T-cell (primary cell): ENCODE measurements at regions not wholly inside any gene's neighbourhood (a gene's known extent, or its start where the extent isn't known, plus 50 kb on each side); places are given as distances from the start of the nearest gene placed in this dataset.
"Not testable (repeated sequence)": the region's sequence is repeated elsewhere in the genome, so short reads cannot be mapped to it uniquely, and the experiment has no call there.

Source experiments
- ATAC-seq, 4 experiments: fragments of 200-7000 bp in 3 of 4; fragments of 150-1000 bp in 1 of 4; cut with Tn5 transposase; replicated peaks in 1 of 4; 1 replicate in 3 of 4; 2 replicates in 1 of 4; pipeline ENCODE4 v1.10.0; 2021; ENCODE audit warnings: moderate library complexity in 3 of 4, mild to moderate bottlenecking in 2 of 4, moderate number of reproducible peaks in 1 of 4
- CTCF ChIA-PET, 2 donors: fragments of 300-600 bp; sonication (Branson Sonifier 250); formaldehyde crosslinking; loops; one replicate each; lab custom pipeline; 2022; ENCODE audit warnings: antibody characterized with exemption in 2 of 2; lab: Charles Lee
- POLR2A ChIA-PET, 2 donors: fragments of 300-600 bp; sonication (Branson Sonifier 250); formaldehyde crosslinking; loops; one replicate each; lab custom pipeline; 2022; ENCODE audit warnings: antibody characterized with exemption in 2 of 2; lab: Charles Lee
- DNase-seq, 35 experiments: peaks; one replicate each; pipeline versions ENCODE4 v3.0.0 to v3.0.0-alpha.2; 2013 to 2023
- H3K27ac ChIP-seq: one replicate; pipeline ENCODE4 v1.5.1; 2013; ENCODE audit warnings: low read length
- H3K27me3 ChIP-seq, 2 experiments: replicated peaks in 1 of 2; 1 replicate in 1 of 2; 2 replicates in 1 of 2; pipeline versions ENCODE4 v1.6.1 to v1.7.0; 2013; ENCODE audit warnings: low read length in 1 of 2, mixed read lengths in 1 of 2; ENCODE audit not compliant: control insufficient read depth in 2 of 2, insufficient read depth in 2 of 2; ENCODE audit errors: extremely low read depth in 1 of 2
- H3K36me3 ChIP-seq, 2 donors: 1 replicate in 1 of 2; 2 replicates in 1 of 2; pipeline versions ENCODE4 v1.6.1 to v1.7.0; 2013; ENCODE audit warnings: low read length in 1 of 2; ENCODE audit not compliant: control insufficient read depth in 2 of 2, insufficient read depth in 1 of 2; ENCODE audit errors: extremely low read depth in 1 of 2
- H3K4me1 ChIP-seq, 2 experiments: 1 replicate in 1 of 2; 2 replicates in 1 of 2; pipeline versions ENCODE4 v1.6.1 to v1.7.0; 2013; ENCODE audit warnings: low read length in 2 of 2, mixed read lengths in 1 of 2; ENCODE audit not compliant: insufficient read depth in 2 of 2, control insufficient read depth in 1 of 2; ENCODE audit errors: extremely low read depth in 1 of 2
- H3K4me3 ChIP-seq, 2 donors: 1 replicate in 1 of 2; 2 replicates in 1 of 2; pipeline versions ENCODE4 v1.5.1 to v1.7.0; 2013; ENCODE audit warnings: mild to moderate bottlenecking in 2 of 2, low read length in 1 of 2, moderate library complexity in 1 of 2; ENCODE audit not compliant: control insufficient read depth in 1 of 2; ENCODE audit errors: extremely low read depth in 1 of 2
- H3K9me3 ChIP-seq: 2 replicates; pipeline ENCODE4 v1.7.0; 2013
- H3K27ac Mint-ChIP-seq, 2 donors: one replicate each; pipeline ENCODE4 v1.8.0; 2020 to 2021; ENCODE audit warnings: mild to moderate bottlenecking in 2 of 2, mixed read lengths in 2 of 2
- H3K27me3 Mint-ChIP-seq, 2 donors: one replicate each; pipeline ENCODE4 v1.8.0; 2021 to 2022; ENCODE audit warnings: mixed read lengths in 2 of 2
- H3K36me3 Mint-ChIP-seq: one replicate; pipeline ENCODE4 v1.8.0; 2021; ENCODE audit warnings: mixed read lengths
- H3K4me1 Mint-ChIP-seq, 3 donors: one replicate each; pipeline ENCODE4 v1.8.0; 2020 to 2022; ENCODE audit warnings: mixed read lengths in 3 of 3, mild to moderate bottlenecking in 1 of 3
- H3K4me3 Mint-ChIP-seq, 3 donors: one replicate each; pipeline ENCODE4 v1.8.0; 2020 to 2022; ENCODE audit warnings: mild to moderate bottlenecking in 3 of 3, mixed read lengths in 3 of 3, moderate library complexity in 3 of 3
- H3K9me3 Mint-ChIP-seq, 3 donors: one replicate each; pipeline ENCODE4 v1.8.0; 2020 to 2022; ENCODE audit warnings: mixed read lengths in 3 of 3
- WGBS: methylation state at CpG from one replicate; pipeline ENCODE4 v1.1.5; 2013; ENCODE audit warnings: missing lambda C conversion rate; ENCODE audit not compliant: insufficient coverage; 5-methylcytosine and 5-hydroxymethylcytosine counted together

- Mint-ChIP-seq H3K27me3 (no peaks in the 10 kb centered on the region), H3K9me3 (no peaks in the 10 kb centered on the region), H3K4me3 (no peak overlapping the region), H3K4me1 (peaks cover 21 to 35% (median 22%) of the 10 kb centered on the region in 3 donors), H3K36me3 (no peaks in the 10 kb centered on the region), H3K27ac (no peak overlapping the region)
- POLR2A ChIA-PET, result no interaction called here
- H3K27ac ChIP-seq, result no peak overlapping the region
- no peaks in the 10 kb centered on the region for H3K9me3 ChIP-seq
- H3K4me3 ChIP-seq, result no peak overlapping the region
- DNase-seq, result no peak
- H3K27me3 ChIP-seq, result no peaks in the 10 kb centered on the region
- CTCF ChIA-PET, result interaction anchor here (0.6 to 0.7 kb wide), 2 partner anchors 14 to 174 kb away, joined by 3 to 6 read pairs; no protein-coding TSS in a partner anchor
- WGBS, result no CpG with 5 or more reads among the region's 3 CpGs
- peaks cover 0 to 14% of the 10 kb centered on the region in 2 experiments for H3K4me1 ChIP-seq
- ATAC-seq, result no peak
- H3K36me3 ChIP-seq, result no peaks in the 10 kb centered on the region
Observed at GRCh38 chr2:207338610-207339009, 172.9 kb upstream of the KLF7 start.

DNA sequence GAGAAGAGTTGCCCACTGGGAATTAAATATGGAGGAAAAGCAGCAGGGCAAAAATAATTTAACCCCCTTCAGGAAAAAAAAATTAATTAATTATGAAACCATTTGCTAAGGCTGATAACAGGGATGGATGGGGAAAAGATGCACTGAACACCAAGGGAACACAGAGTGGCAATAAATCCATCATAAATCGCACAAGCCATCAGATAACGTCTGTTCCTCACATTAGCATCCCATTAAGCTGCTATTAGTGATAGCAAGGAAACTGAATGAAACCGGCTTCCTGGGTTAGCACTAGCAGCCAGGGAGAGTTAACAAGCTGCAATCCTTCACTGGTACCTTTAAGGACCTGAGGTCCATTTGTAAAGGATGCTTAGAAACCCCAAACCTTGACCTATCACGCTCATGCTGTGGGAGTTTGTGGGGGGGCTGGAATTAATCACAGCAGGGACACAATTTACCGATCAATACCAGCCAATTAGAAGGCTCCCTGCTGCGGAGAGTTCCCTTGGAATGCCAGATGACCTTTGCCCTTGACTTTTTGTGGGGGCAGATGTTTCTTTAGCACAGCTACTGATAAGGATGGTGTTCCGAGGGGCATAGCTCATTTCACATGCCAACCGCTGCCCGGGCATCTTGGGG, 175.5 kb upstream of the KLF7 start:
- ChIA-PET CTCF (interaction anchor here in 1 of 2 donors (0.6 kb wide), 1 partner anchor 786 kb away, joined by 3 read pairs; no protein-coding TSS in a partner anchor), POLR2A (no interaction called here)
- H3K4me1 ChIP-seq, result peaks cover 0 to 5% of the 10 kb centered on the region in 2 experiments
- H3K9me3 ChIP-seq, result no peaks in the 10 kb centered on the region
- no peak overlapping the region for H3K27ac Mint-ChIP-seq
- H3K36me3 Mint-ChIP-seq, result no peaks in the 10 kb centered on the region
- peaks cover 0 to 5% (median 0%) of the 10 kb centered on the region in 3 donors for H3K9me3 Mint-ChIP-seq
- 85% methylated on average over 4 of the region's 9 CpGs for WGBS
- H3K27me3 Mint-ChIP-seq, result no peaks in the 10 kb centered on the region
- DNase-seq (no peak), ATAC-seq (no peak)
- peaks cover 12 to 15% (median 13%) of the 10 kb centered on the region in 3 donors for H3K4me1 Mint-ChIP-seq
- H3K4me3 Mint-ChIP-seq, result no peak overlapping the region
- H3K36me3 ChIP-seq, result no peaks in the 10 kb centered on the region
- no peak overlapping the region for H3K4me3 ChIP-seq
- H3K27ac ChIP-seq, result no peak overlapping the region
- H3K27me3 ChIP-seq, result peaks cover 0 to 7% of the 10 kb centered on the region in 2 experiments

GRCh38 chr2:207341804-207342203, 176.1 kb upstream of the KLF7 start:
- Mint-ChIP-seq H3K4me1 (peaks cover 11 to 12% (median 12%) of the 10 kb centered on the region in 3 donors), H3K27ac (no peak overlapping the region), H3K27me3 (no peaks in the 10 kb centered on the region), H3K4me3 (no peak overlapping the region), H3K9me3 (peaks cover 0 to 9% (median 0%) of the 10 kb centered on the region in 3 donors), H3K36me3 (no peaks in the 10 kb centered on the region)
- no peak for ATAC-seq
- no peak for DNase-seq
- no peak overlapping the region for H3K27ac ChIP-seq
- no peaks in the 10 kb centered on the region for H3K36me3 ChIP-seq
- peaks cover 0 to 5% of the 10 kb centered on the region in 2 experiments for H3K4me1 ChIP-seq
- no peak overlapping the region for H3K4me3 ChIP-seq
- CTCF ChIA-PET, result interaction anchor here in 1 of 2 donors (0.6 kb wide), 1 partner anchor 108 kb away, joined by 3 read pairs; no protein-coding TSS in a partner anchor
- H3K27me3 ChIP-seq, result peaks cover 0 to 7% of the 10 kb centered on the region in 2 experiments
- no peaks in the 10 kb centered on the region for H3K9me3 ChIP-seq
- POLR2A ChIA-PET, result no interaction called here

- CTCF ChIA-PET, H3K27ac Mint-ChIP-seq: not testable (repeated sequence)
Observed at GRCh38 chr2:207344596-207345394, 179.0 kb upstream of the KLF7 start.

GRCh38 chr2:207351171-207351570, 178.6 kb upstream of the CREB1 start:
- Histone ChIP-seq H3K36me3 (no peaks in the 10 kb centered on the region), H3K4me1 (peaks cover 2% of the 10 kb centered on the region in 2 experiments), H3K4me3 (no peak overlapping the region), H3K27me3 (no peaks in the 10 kb centered on the region), H3K9me3 (no peaks in the 10 kb centered on the region), H3K27ac (no peak overlapping the region)
- Mint-ChIP-seq H3K9me3 (peaks cover 3 to 10% (median 5%) of the 10 kb centered on the region in 3 donors), H3K4me3 (no peak overlapping the region), H3K27me3 (no peaks in the 10 kb centered on the region), H3K36me3 (peaks cover 5% of the 10 kb centered on the region), H3K4me1 (peaks cover 7 to 9% (median 9%) of the 10 kb centered on the region in 3 donors), H3K27ac (no peak overlapping the region)
- DNase-seq, result no peak
- WGBS, result no CpG with 5 or more reads among the region's 1 CpG
- ChIA-PET CTCF (no interaction called here), POLR2A (no interaction called here)
- no peak for ATAC-seq

More at GRCh38 chr2:207344596-207345394, 179.0 kb upstream of the KLF7 start:
- H3K36me3 Mint-ChIP-seq, H3K4me3 ChIP-seq, H3K9me3 ChIP-seq, H3K36me3 ChIP-seq, H3K27me3 Mint-ChIP-seq, H3K9me3 Mint-ChIP-seq, H3K4me1 Mint-ChIP-seq, H3K27ac ChIP-seq, DNase-seq, H3K4me1 ChIP-seq, H3K27me3 ChIP-seq, ATAC-seq, H3K4me3 Mint-ChIP-seq: not testable (repeated sequence)
- POLR2A ChIA-PET, result interaction anchor here (0.6 to 0.7 kb wide), 3 partner anchors 29 to 196 kb away, joined by 3 to 15 read pairs (median 7); no protein-coding TSS in a partner anchor
- 80% methylated on average over 9 of the region's 12 CpGs for WGBS

GRCh38 chr2:207352978-207353671, 176.6 kb upstream of the CREB1 start:
- H3K4me1 Mint-ChIP-seq, result peaks cover 7 to 9% (median 9%) of the 10 kb centered on the region in 3 donors
- Histone ChIP-seq H3K27me3 (no peaks in the 10 kb centered on the region), H3K9me3 (no peaks in the 10 kb centered on the region), H3K27ac (no peak overlapping the region), H3K4me1 (peaks cover 2% of the 10 kb centered on the region in 2 experiments), H3K36me3 (no peaks in the 10 kb centered on the region), H3K4me3 (no peak overlapping the region)
- H3K9me3 Mint-ChIP-seq, result no peaks in the 10 kb centered on the region
- ChIA-PET CTCF (interaction anchor here (0.6 to 1.1 kb wide), 3 partner anchors 15 to 120 kb away, joined by 3 read pairs; no protein-coding TSS in a partner anchor), POLR2A (interaction anchor here in 1 of 2 donors (0.5 kb wide), 1 partner anchor 58 kb away, joined by 3 read pairs; no protein-coding TSS in a partner anchor)
- H3K27me3 Mint-ChIP-seq, result no peaks in the 10 kb centered on the region
- 27% methylated on average over 2 of the region's 9 CpGs for WGBS
- DNase-seq (peak in 23 of 35 experiments; percentile 1 to 43 (median 13)), ATAC-seq (peak; percentile 64 to 81 (median 72))
- no peaks in the 10 kb centered on the region for H3K36me3 Mint-ChIP-seq
- no peak overlapping the region for H3K27ac Mint-ChIP-seq
- no peak overlapping the region for H3K4me3 Mint-ChIP-seq
